K562 (cell line): ENCODE measurements at regions not wholly inside any gene's neighbourhood (a gene's known extent, or its start where the extent isn't known, plus 50 kb on each side); places are given as distances from the start of the nearest gene placed in this dataset.

Source experiments
- CHD2 ChIP-seq: IDR thresholded peaks from 2 replicates; pipeline ENCODE4 v1.6.1; 2011; ENCODE audit warnings: low read depth, low read length
- FOXP4 ChIP-seq: sonication (generic); formaldehyde crosslinking; IDR thresholded peaks from 2 replicates; pipeline ENCODE4 v1.8.0; 2022; ENCODE audit warnings: mild to moderate bottlenecking, missing genetic modification reagents, borderline replicate concordance
- MXI1 ChIP-seq: IDR thresholded peaks from 2 replicates; pipeline ENCODE4 v1.6.1; 2011; ENCODE audit warnings: low read depth, mild to moderate bottlenecking, improper control_type of control experiment, low read length
- PML ChIP-seq: IDR thresholded peaks from 2 replicates; pipeline ENCODE4 v1.6.1; 2012; ENCODE audit warnings: low read length, inconsistent platforms
- POLR2A ChIP-seq: fragments of 450-650 bp; conservative IDR thresholded peaks from 2 replicates; pipeline ENCODE4 v1.6.1; 2016
- RUNX1 ChIP-seq: sonication (generic); IDR thresholded peaks from 2 replicates; pipeline ENCODE4 v1.6.1; 2016; ENCODE audit warnings: antibody characterized with exemption, low read depth
- TBL1XR1 ChIP-seq, 2 experiments: IDR thresholded peaks; 2 replicates each; pipeline ENCODE4 v1.6.1; 2012; ENCODE audit warnings: improper control_type of control experiment in 2 of 2, low read length in 2 of 2, mild to moderate bottlenecking in 1 of 2
- ZBTB11 ChIP-seq, 3 experiments: fragments of 200-800 bp in 1 of 3; fragments of 250-450 bp in 1 of 3; fragments of 450-650 bp in 1 of 3; sonication (Bioruptor Pico) in 1 of 3; sonication (Bioruptor generic) in 1 of 3; formaldehyde crosslinking in 1 of 3; IDR thresholded peaks; 2 replicates each; pipeline versions ENCODE4 v1.6.1 to v1.8.0; 2016 to 2022; ENCODE audit warnings: mild to moderate bottlenecking in 2 of 3, missing genetic modification characterization in 2 of 3, missing compliant biosample characterization in 1 of 3, moderate library complexity in 1 of 3
- ZKSCAN3 ChIP-seq: fragments of 250-450 bp; sonication (Bioruptor Pico); IDR thresholded peaks from 2 replicates; pipeline ENCODE4 v1.4.0; 2020
- ZNF830 ChIP-seq: fragments of 250-450 bp; sonication (Bioruptor Pico); IDR thresholded peaks from 2 replicates; pipeline ENCODE4 v1.5.0; 2021; ENCODE audit warnings: mild to moderate bottlenecking
- TF ChIP-seq, protein P1 (sequence below): sonication (generic); formaldehyde crosslinking; IDR thresholded peaks from 2 replicates; pipeline ENCODE4 v1.9.0; 2022; ENCODE audit warnings: mild to moderate bottlenecking, missing genetic modification reagents

DNA sequence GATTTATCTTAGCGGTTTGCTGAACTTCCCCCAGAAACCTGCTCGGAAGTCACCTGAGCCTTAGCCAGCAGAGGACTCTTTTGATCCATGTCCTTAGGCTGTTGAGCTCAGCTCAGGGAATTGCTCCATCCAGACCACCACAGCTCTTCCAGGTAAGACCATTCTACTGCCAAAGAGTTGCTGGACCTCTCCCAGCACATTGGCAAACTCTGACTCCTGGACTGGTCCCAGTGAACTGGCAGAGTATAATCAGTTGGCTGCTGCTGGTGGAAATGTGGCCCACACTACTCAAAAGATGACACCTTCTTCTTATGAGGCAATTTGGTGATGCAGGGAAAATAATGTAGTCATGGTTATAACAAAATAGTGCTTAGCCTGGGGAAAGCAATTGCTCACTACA is 308.8 kb upstream of the FIGN start:
- TF ChIP-seq ZBTB11 (CRISPR knock-in tag; IDR thresholded peaks at IDR 0.05) (no peak), MXI1 (no peak), CHD2 (no peak), POLR2A (no peak), ZKSCAN3 (CRISPR knock-in tag) (no peak), FOXP4 (CRISPR knock-in tag) (no peak), TBL1XR1 (IDR thresholded peaks at IDR 0.05; ENCODE audit: low read length in 2 of 2) (no peak), PML (no peak), ZNF830 (no peak), RUNX1 (no peak)
- TF ChIP-seq, protein P1, sequence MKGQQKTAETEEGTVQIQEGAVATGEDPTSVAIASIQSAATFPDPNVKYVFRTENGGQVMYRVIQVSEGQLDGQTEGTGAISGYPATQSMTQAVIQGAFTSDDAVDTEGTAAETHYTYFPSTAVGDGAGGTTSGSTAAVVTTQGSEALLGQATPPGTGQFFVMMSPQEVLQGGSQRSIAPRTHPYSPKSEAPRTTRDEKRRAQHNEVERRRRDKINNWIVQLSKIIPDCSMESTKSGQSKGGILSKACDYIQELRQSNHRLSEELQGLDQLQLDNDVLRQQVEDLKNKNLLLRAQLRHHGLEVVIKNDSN (CRISPR knock-in tag), result no peak
